IMR-90 (cell line): ENCODE measurements at regions not wholly inside any gene's neighbourhood (a gene's known extent, or its start where the extent isn't known, plus 50 kb on each side); places are given as distances from the start of the nearest gene placed in this dataset.

ENCODE experiments used
- CTCF ChIP-seq: conservative IDR thresholded peaks from 2 replicates; pipeline ENCODE4 v1.5.1; 2012; ENCODE audit warnings: mild to moderate bottlenecking, low read depth, low read length, improper control_type of control experiment
- MAZ ChIP-seq: IDR thresholded peaks from 2 replicates; pipeline ENCODE4 v1.6.1; 2012; ENCODE audit warnings: low read depth, mild to moderate bottlenecking, low read length, improper control_type of control experiment, moderate library complexity, borderline replicate concordance
- MXI1 ChIP-seq: IDR thresholded peaks from 2 replicates; pipeline ENCODE4 v1.6.1; 2012; ENCODE audit warnings: low read depth, mild to moderate bottlenecking, low read length, moderate library complexity, borderline replicate concordance
- POLR2A ChIP-seq: IDR thresholded peaks from 2 replicates; pipeline ENCODE4 v1.6.1; 2012; ENCODE audit warnings: mild to moderate bottlenecking, low read depth, low read length
- RAD21 ChIP-seq: IDR thresholded peaks from 2 replicates; pipeline ENCODE4 v1.6.1; 2012; ENCODE audit warnings: low read length, improper control_type of control experiment
- RFX5 ChIP-seq: IDR thresholded peaks from 2 replicates; pipeline ENCODE4 v1.8.0; 2012; ENCODE audit warnings: low read depth, mild to moderate bottlenecking, low read length, moderate library complexity

- TF ChIP-seq POLR2A = no peak
- no peak for TF ChIP-seq RAD21
- no peak for TF ChIP-seq CTCF
- no peak for TF ChIP-seq MAZ
- no peak for TF ChIP-seq MXI1
- TF ChIP-seq RFX5 = no peak
Observed at GRCh38 chr9:38332625-38333024, 59.9 kb upstream of the ALDH1B1 start.
